Testis (tissue), 2 donors: ENCODE measurements at regions not wholly inside any gene's neighbourhood (a gene's known extent, or its start where the extent isn't known, plus 50 kb on each side); places are given as distances from the start of the nearest gene placed in this dataset.

Experiments
- CTCF ChIP-seq, 3 experiments: fragments of 450-650 bp in 2 of 3; fragments of 200-600 bp in 1 of 3; sonication (generic) in 1 of 3; IDR thresholded peaks; one replicate each; pipeline ENCODE4 v1.5.1; 2016 to 2019; ENCODE audit warnings: antibody characterized with exemption in 3 of 3, mild to moderate bottlenecking in 2 of 3, moderate library complexity in 1 of 3
- POLR2A ChIP-seq: fragments of 450-650 bp; IDR thresholded peaks from one replicate; pipeline ENCODE4 v1.6.1; 2017; ENCODE audit warnings: antibody characterized with exemption, mild to moderate bottlenecking, moderate library complexity

- TF ChIP-seq CTCF (IDR thresholded peaks at IDR 0.05) (no peak), POLR2A (no peak)
Observed at GRCh38 chr5:174610968-174611367, 113.4 kb upstream of the MSX2 start.
